GM13976 (cell line): ENCODE measurements at regions not wholly inside any gene's neighbourhood (a gene's known extent, or its start where the extent isn't known, plus 50 kb on each side); places are given as distances from the start of the nearest gene placed in this dataset.

Experiments
- DNase-seq: peaks from one replicate; pipeline ENCODE4 v3.0.0; 2012; ENCODE audit warnings: low spot score
- CTCF ChIP-seq: IDR thresholded peaks from 2 replicates; pipeline ENCODE4 v1.5.1; 2012; ENCODE audit warnings: borderline replicate concordance, mild to moderate bottlenecking; ENCODE audit not compliant: insufficient read depth; ENCODE audit errors: extremely low read depth, missing control alignments, control extremely low read depth
- in situ Hi-C: fragments of 300-500 bp; cut with MboI; formaldehyde crosslinking; loops from one replicate; pipeline ENCODE4 v1.12.0; 2022; ENCODE audit warnings: low sequenced_read_pairs, mixed read lengths, inconsistent platforms; ENCODE audit not compliant: unreplicated experiment

DNA sequence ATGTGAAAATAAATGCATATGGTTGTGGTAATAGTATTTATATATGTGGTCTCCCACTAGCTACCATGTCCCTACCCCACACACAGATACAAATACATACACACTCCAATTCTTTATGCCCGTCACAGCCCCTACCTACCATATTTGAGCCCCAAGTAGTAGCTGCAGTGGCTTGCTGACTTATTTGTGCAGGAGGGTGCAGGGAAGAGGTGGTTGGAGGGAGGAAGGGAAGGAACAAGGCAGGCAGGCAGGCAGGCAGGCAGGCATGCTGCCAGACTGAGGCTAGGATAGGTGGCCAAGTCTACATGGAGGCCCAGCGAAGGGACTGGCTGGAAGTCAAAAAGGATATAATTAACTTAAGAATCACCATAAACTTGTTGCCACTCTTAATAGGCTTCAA, 82.9 kb downstream of the SCN11A start:
- in situ Hi-C loops, result no loop called here
- no peak for TF ChIP-seq CTCF
- DNase-seq, result no peak

DNA sequence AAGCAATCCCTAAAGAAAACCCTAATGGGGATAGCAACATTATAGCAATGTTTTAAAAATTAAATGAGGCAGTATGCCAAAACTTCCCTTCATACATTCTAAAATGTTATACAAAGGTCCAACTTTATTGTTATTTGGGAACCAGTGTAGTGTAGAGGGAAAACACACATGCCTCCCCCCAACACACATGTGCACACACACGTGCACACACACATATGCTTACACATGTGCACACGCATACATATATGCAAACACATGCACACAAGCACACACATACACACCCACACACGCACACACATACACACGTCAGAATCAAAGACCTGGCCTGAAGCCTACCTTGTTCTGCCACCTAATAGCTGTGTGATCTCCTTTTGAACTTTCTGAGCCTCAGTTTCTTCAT, 83.3 kb downstream of the SCN11A start:
- no peak for TF ChIP-seq CTCF
- no peak for DNase-seq
- in situ Hi-C loops, result no loop called here

GRCh38 chr3:38967693-38967989, 84.1 kb downstream of the SCN11A start:
- DNase-seq, result no peak
- TF ChIP-seq CTCF, result no peak
- in situ Hi-C loops, result no loop called here

- in situ Hi-C loops, result no loop called here
- DNase-seq, result no peak
- TF ChIP-seq CTCF, result no peak
Measured at GRCh38 chr3:38966811-38967692, 84.7 kb downstream of the SCN11A start.

- no peak for TF ChIP-seq CTCF
- no peak for DNase-seq
- in situ Hi-C loops, result no loop called here
Measured at GRCh38 chr3:38964646-38965045, 87.1 kb downstream of the SCN11A start.

DNA sequence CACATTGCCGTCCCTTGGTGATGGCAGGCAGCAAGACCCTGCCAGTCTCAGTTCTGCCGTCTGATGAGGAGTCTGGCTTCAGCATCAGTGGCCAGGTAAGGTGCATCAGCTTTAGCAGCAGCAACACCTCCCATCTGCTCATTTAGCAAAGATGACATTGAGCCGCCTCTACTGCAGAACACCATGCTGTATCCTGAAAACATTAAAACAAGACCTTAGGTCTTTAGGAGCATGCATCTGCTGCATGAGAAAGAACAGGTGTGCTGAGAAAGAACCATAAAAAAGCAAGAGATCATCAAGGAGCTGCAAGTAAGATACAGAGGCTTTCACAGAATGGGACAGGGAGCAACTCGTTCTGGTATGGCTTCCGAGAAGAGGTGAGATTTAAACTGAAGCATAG, 87.5 kb downstream of the SCN11A start:
- no peak for TF ChIP-seq CTCF
- in situ Hi-C loops, result no loop called here

DNA sequence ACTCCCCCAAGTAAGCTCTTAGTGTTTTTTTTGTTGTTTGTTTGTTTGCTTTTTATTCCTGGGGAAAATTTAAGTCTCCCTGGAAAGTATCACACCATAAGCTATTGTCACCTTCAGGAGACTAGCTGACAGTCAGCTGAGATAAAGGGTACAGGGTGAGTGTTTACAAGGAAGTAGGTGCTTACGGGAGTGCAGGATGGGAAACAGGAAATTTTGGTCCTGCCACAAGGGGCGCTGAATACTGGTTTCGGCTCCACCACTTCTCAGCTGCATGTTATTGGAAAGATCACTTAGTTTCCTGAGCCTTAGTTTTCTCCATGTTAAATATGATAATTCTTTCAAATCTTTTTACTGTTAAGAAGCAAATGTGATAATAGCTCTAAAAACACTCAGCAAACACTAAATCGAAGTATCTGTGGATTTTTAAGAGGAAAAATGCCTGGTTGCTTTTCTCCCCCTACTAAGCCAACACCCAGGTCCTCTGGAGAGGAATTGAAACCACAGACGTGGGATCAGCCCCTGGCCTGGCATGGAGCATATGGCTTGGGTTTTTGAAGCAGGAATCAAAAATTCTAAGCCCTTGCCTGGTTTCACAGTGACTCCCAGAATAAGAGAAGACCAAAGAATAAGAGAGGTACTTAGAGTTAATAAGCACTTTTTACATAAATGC, 90.7 kb downstream of the SCN11A start:
- DNase-seq, result peak; percentile 49
- in situ Hi-C loops, result no loop called here
- peak; percentile 47 for TF ChIP-seq CTCF

More for the DNA sequence above, 87.5 kb downstream of the SCN11A start:
- no peak for DNase-seq
